SK-N-SH (cell line): ENCODE measurements at regions not wholly inside any gene's neighbourhood (a gene's known extent, or its start where the extent isn't known, plus 50 kb on each side); places are given as distances from the start of the nearest gene placed in this dataset.

Experiments used
- CTCF ChIA-PET: fragments of 300-600, 350-600 bp; formaldehyde crosslinking; extraction: SDS; loops from one replicate; lab custom pipeline; 2021; lab: Yijun Ruan, JAX
- POLR2A ChIA-PET: fragments of 350-600 bp; sonication (Branson Sonifier 250); formaldehyde crosslinking; extraction: SDS; loops from one replicate; lab custom pipeline; 2020; ENCODE audit warnings: antibody characterized with exemption, inconsistent platforms; lab: Yijun Ruan, JAX
- DNase-seq: peaks from one replicate; pipeline ENCODE4 v3.0.0; 2012
- H2AFZ ChIP-seq: fragments of 200-600 bp; sonication (generic); 2 replicates; pipeline ENCODE4 v1.8.1; 2016; ENCODE audit warnings: antibody characterized with exemption, mild to moderate bottlenecking, low read depth
- H3F3A ChIP-seq: fragments of 200-600 bp; sonication (generic); replicated peaks from 2 replicates; pipeline ENCODE3; 2016; ENCODE audit warnings: antibody characterized with exemption, mild to moderate bottlenecking; ENCODE audit not compliant: insufficient read depth
- H3K27ac ChIP-seq, 2 experiments: fragments of 200-500 bp in 1 of 2; fragments of 200-600 bp in 1 of 2; sonication (Bioruptor generic) in 1 of 2; sonication (generic), shearing (Covaris generic) in 1 of 2; 2 replicates each; pipeline versions ENCODE4 v1.5.1 to v1.6.1; 2014 to 2016; ENCODE audit warnings: low read depth in 2 of 2, inconsistent platforms in 1 of 2, low read length in 1 of 2, mild to moderate bottlenecking in 1 of 2, mixed read lengths in 1 of 2
- H3K27me3 ChIP-seq: fragments of 200-600 bp; sonication (generic), shearing (Covaris generic); 2 replicates; pipeline ENCODE4 v1.6.1; 2016; ENCODE audit warnings: mixed run types; ENCODE audit not compliant: insufficient read depth
- H3K36me3 ChIP-seq, 2 experiments: fragments of 200-500 bp in 1 of 2; fragments of 200-600 bp in 1 of 2; sonication (Bioruptor generic) in 1 of 2; sonication (generic) in 1 of 2; replicated peaks in 1 of 2; 2 replicates each; pipeline versions ENCODE3 to v1.5.1; 2014 to 2016; ENCODE audit warnings: low read length in 1 of 2, mild to moderate bottlenecking in 1 of 2; ENCODE audit not compliant: insufficient read depth in 2 of 2, control insufficient read depth in 1 of 2
- H3K4me1 ChIP-seq, 2 experiments: fragments of 200-500 bp in 1 of 2; fragments of 200-600 bp in 1 of 2; sonication (Bioruptor generic) in 1 of 2; sonication (generic), shearing (Covaris generic) in 1 of 2; 2 replicates each; pipeline versions ENCODE4 v1.5.1 to v1.6.1; 2014 to 2016; ENCODE audit warnings: low read depth in 1 of 2, low read length in 1 of 2, mixed run types in 1 of 2; ENCODE audit not compliant: insufficient read depth in 2 of 2, control insufficient read depth in 1 of 2
- H3K4me2 ChIP-seq: fragments of 200-600 bp; sonication (generic), shearing (Covaris generic); 2 replicates; pipeline ENCODE4 v1.6.1; 2017; ENCODE audit warnings: mixed run types
- H3K4me3 ChIP-seq, 2 experiments: fragments of 200-500 bp in 1 of 2; fragments of 200-600 bp in 1 of 2; sonication (Bioruptor generic) in 1 of 2; sonication (generic), shearing (Covaris generic) in 1 of 2; 2 replicates each; pipeline versions ENCODE4 v1.5.1 to v1.8.1; 2014 to 2016; ENCODE audit warnings: low read depth in 2 of 2, inconsistent platforms in 1 of 2, low read length in 1 of 2, mild to moderate bottlenecking in 1 of 2, mixed read lengths in 1 of 2, moderate library complexity in 1 of 2
- H3K79me2 ChIP-seq: fragments of 200-600 bp; sonication (generic); 2 replicates; pipeline ENCODE4 v1.8.1; 2017; ENCODE audit warnings: mild to moderate bottlenecking; ENCODE audit not compliant: insufficient read depth
- H3K9ac ChIP-seq: fragments of 200-600 bp; sonication (generic); 2 replicates; pipeline ENCODE4 v1.6.1; 2017; ENCODE audit warnings: mixed run types
- H3K9me2 ChIP-seq: fragments of 200-600 bp; sonication (generic); 2 replicates; pipeline ENCODE4 v1.6.1; 2017; ENCODE audit warnings: mixed run types
- H3K9me3 ChIP-seq: fragments of 200-600 bp; sonication (generic); 2 replicates; pipeline ENCODE4 v1.6.1; 2017; ENCODE audit warnings: mixed run types, mild to moderate bottlenecking, moderate library complexity
- H4K20me1 ChIP-seq: fragments of 200-600 bp; sonication (generic); 2 replicates; pipeline ENCODE4 v1.6.1; 2017; ENCODE audit warnings: mild to moderate bottlenecking, mixed run types; ENCODE audit not compliant: insufficient read depth
- CHD2 ChIP-seq: fragments of 150-350 bp; IDR thresholded peaks from 2 replicates; pipeline ENCODE4 v1.6.1; 2018; ENCODE audit warnings: low read length; ENCODE audit not compliant: partially characterized antibody
- CTCF ChIP-seq: fragments of 200-600 bp; sonication (generic); IDR thresholded peaks from 2 replicates; pipeline ENCODE4 v1.6.1; 2017; ENCODE audit warnings: antibody characterized with exemption, mild to moderate bottlenecking, moderate library complexity
- ELF1 ChIP-seq: IDR thresholded peaks from 2 replicates; pipeline ENCODE4 v1.4.0; 2012
- EP300 ChIP-seq, 2 experiments: IDR thresholded peaks; 2 replicates each; pipeline versions ENCODE4 v1.4.0 to v1.6.1; 2012; ENCODE audit warnings: borderline replicate concordance in 1 of 2, low read depth in 1 of 2, low read length in 1 of 2
- FOSL2 ChIP-seq: IDR thresholded peaks from 2 replicates; pipeline ENCODE4 v1.4.0; 2012; ENCODE audit warnings: low read depth, mild to moderate bottlenecking, moderate library complexity, borderline replicate concordance
- FOXM1 ChIP-seq: IDR thresholded peaks from 2 replicates; pipeline ENCODE4 v1.4.0; 2012; ENCODE audit warnings: low read depth, mild to moderate bottlenecking
- GABPA ChIP-seq: IDR thresholded peaks from 2 replicates; pipeline ENCODE4 v1.4.0; 2012; ENCODE audit warnings: low read depth, mild to moderate bottlenecking
- GATA2 ChIP-seq: sonication (generic); formaldehyde crosslinking; IDR thresholded peaks from 2 replicates; pipeline ENCODE4 v1.5.0; 2020; ENCODE audit warnings: mild to moderate bottlenecking, missing genetic modification reagents
- IRF3 ChIP-seq: fragments of 150-350 bp; IDR thresholded peaks from 2 replicates; pipeline ENCODE4 v1.6.1; 2016; ENCODE audit warnings: mild to moderate bottlenecking, low read depth, low read length
- MXI1 ChIP-seq: IDR thresholded peaks from 2 replicates; pipeline ENCODE4 v1.6.1; 2012; ENCODE audit warnings: mild to moderate bottlenecking, low read depth, low read length, improper control_type of control experiment
- NRF1 ChIP-seq: IDR thresholded peaks from 2 replicates; pipeline ENCODE4 v1.6.1; 2012; ENCODE audit warnings: low read depth, mild to moderate bottlenecking, low read length
- PBX3 ChIP-seq: IDR thresholded peaks from 2 replicates; pipeline ENCODE4; 2012
- RCOR1 ChIP-seq: fragments of 150-350 bp; IDR thresholded peaks from 2 replicates; pipeline ENCODE4 v1.6.1; 2017; ENCODE audit warnings: antibody characterized with exemption, low read length
- RFX5 ChIP-seq: IDR thresholded peaks from 2 replicates; pipeline ENCODE4 v1.6.1; 2012; ENCODE audit warnings: mild to moderate bottlenecking, improper control_type of control experiment, low read length
- SIN3A ChIP-seq: IDR thresholded peaks from 2 replicates; pipeline ENCODE4 v1.6.1; 2012; ENCODE audit warnings: low read depth, mild to moderate bottlenecking, low read length, moderate library complexity, borderline replicate concordance
- TEAD4 ChIP-seq: IDR thresholded peaks from 2 replicates; pipeline ENCODE4 v1.4.0; 2012; ENCODE audit warnings: mild to moderate bottlenecking, borderline replicate concordance; ENCODE audit not compliant: insufficient read depth
- USF2 ChIP-seq: fragments of 150-350 bp; IDR thresholded peaks from 2 replicates; pipeline ENCODE4 v1.6.1; 2017; ENCODE audit warnings: antibody characterized with exemption, low read length, low read depth, borderline replicate concordance
- YY1 ChIP-seq: IDR thresholded peaks from 2 replicates; pipeline ENCODE4 v1.4.0; 2012; ENCODE audit warnings: low read depth, mild to moderate bottlenecking
- WGBS: methylation state at CpG from one replicate; pipeline ENCODE4 v1.1.6; 2017; ENCODE audit warnings: low lambda C conversion rate; 5-methylcytosine and 5-hydroxymethylcytosine counted together

GRCh38 chr2:52676056-52676455 is 1091.5 kb upstream of the CHAC2 start:
- no peak for TF ChIP-seq FOXM1
- ChIA-PET POLR2A (no interaction called here), CTCF (no interaction called here)
- no peaks in the 10 kb centered on the region for H3K9me3 ChIP-seq
- no peak for DNase-seq
- H3K4me3 ChIP-seq: no peak overlapping the region
- H3K9me2 ChIP-seq: no peaks in the 10 kb centered on the region
- H3K27me3 ChIP-seq: no peaks in the 10 kb centered on the region
- no peaks in the 10 kb centered on the region for H3K4me1 ChIP-seq
- no peak overlapping the region for H3K27ac ChIP-seq
- H4K20me1 ChIP-seq: no peaks in the 10 kb centered on the region
- 36% methylated on average over 2 of the region's 2 CpGs for WGBS
- no peak overlapping the region for H3K4me2 ChIP-seq
- H3F3A ChIP-seq: no peaks in the 10 kb centered on the region
- no peak overlapping the region for H3K9ac ChIP-seq
- no peaks in the 10 kb centered on the region for H3K36me3 ChIP-seq
- H2AFZ ChIP-seq: no peak overlapping the region
- no peaks in the 10 kb centered on the region for H3K79me2 ChIP-seq

DNA sequence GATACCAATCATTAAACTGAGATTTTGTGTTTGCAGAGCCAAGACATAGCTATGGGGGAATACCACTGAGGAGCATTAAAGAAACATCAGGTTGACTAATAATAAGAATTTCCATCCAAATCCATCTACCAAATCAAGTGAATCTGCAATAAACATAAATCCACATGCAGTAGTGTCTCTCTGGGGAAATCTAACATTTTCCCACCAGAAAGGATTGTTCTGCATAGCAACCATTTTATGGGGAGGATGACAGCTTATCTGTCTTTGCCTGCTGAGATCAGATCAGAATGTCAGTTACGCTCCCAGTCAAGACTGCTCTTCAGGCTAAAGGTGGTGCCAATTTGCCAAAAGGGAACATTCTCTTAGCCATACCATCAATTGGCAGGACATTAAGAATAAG is 1098.9 kb upstream of the CHAC2 start:
- no peaks in the 10 kb centered on the region for H3K9me3 ChIP-seq
- TF ChIP-seq FOXM1 (no peak), NRF1 (no peak), GATA2 (CRISPR knock-in tag) (no peak), CHD2 (no peak), SIN3A (no peak), TEAD4 (no peak), IRF3 (no peak), USF2 (no peak), YY1 (no peak), MXI1 (no peak), EP300 (IDR thresholded peaks at IDR 0.05; ENCODE audit: borderline replicate concordance in 1 of 2, low read depth in 1 of 2, low read length in 1 of 2) (no peak)
- H3K9me2 ChIP-seq: no peaks in the 10 kb centered on the region
- ChIA-PET CTCF (no interaction called here), POLR2A (no interaction called here)
- no peaks in the 10 kb centered on the region for H3K36me3 ChIP-seq
- H3K4me2 ChIP-seq: no peak overlapping the region
- no peak overlapping the region for H3K9ac ChIP-seq
- no peak overlapping the region for H3K27ac ChIP-seq
- H3K4me1 ChIP-seq: no peaks in the 10 kb centered on the region
- no peak for DNase-seq
- 9% methylated on average over 1 of the region's 1 CpG for WGBS
- H2AFZ ChIP-seq: no peak overlapping the region
- no peaks in the 10 kb centered on the region for H3K79me2 ChIP-seq
- no peaks in the 10 kb centered on the region for H4K20me1 ChIP-seq
- no peaks in the 10 kb centered on the region for H3F3A ChIP-seq
- no peaks in the 10 kb centered on the region for H3K27me3 ChIP-seq
- H3K4me3 ChIP-seq: no peak overlapping the region

DNA sequence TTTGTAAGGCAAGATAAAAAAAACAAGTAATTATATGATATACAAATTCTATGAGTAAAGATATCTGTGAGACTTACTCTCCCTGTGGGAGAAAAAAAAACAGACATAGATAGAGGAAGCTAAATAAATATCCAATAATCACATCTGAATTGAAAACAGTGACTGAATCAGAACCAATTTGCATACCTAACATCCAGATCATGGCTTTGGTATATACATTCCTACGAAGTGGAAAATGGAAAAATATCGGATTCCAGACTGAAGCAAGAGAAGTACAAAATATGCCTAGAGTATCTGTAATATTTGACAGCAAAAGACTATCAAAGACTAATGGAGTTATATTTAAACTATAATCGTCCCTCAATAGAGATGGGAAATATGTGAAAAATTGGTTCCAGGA is 1108.1 kb upstream of the CHAC2 start:
- no peaks in the 10 kb centered on the region for H3K4me1 ChIP-seq
- no peak overlapping the region for H3K27ac ChIP-seq
- H3K9me2 ChIP-seq: no peaks in the 10 kb centered on the region
- CTCF ChIA-PET: no interaction called here
- H3K9me3 ChIP-seq: no peaks in the 10 kb centered on the region
- POLR2A ChIA-PET: no interaction called here
- H3K27me3 ChIP-seq: no peaks in the 10 kb centered on the region
- DNase-seq: no peak
- H3K4me2 ChIP-seq: no peak overlapping the region
- no peaks in the 10 kb centered on the region for H3K79me2 ChIP-seq
- no peak overlapping the region for H3K9ac ChIP-seq
- H2AFZ ChIP-seq: no peak overlapping the region
- H3K36me3 ChIP-seq: no peaks in the 10 kb centered on the region
- no peaks in the 10 kb centered on the region for H3F3A ChIP-seq
- no peak overlapping the region for H3K4me3 ChIP-seq
- no peaks in the 10 kb centered on the region for H4K20me1 ChIP-seq
- WGBS: 0% methylated on average over 3 of the region's 3 CpGs
- no peak for TF ChIP-seq CTCF
- TF ChIP-seq GABPA: no peak
- TF ChIP-seq ELF1: no peak
- no peak for TF ChIP-seq SIN3A
- TF ChIP-seq RCOR1: no peak
- no peak for TF ChIP-seq CHD2
- no peak for TF ChIP-seq PBX3
- TF ChIP-seq GATA2 (CRISPR knock-in tag): no peak
- TF ChIP-seq IRF3: no peak
- no peak for TF ChIP-seq FOSL2
- TF ChIP-seq RFX5: no peak
